GM10266 (cell line): ENCODE measurements at regions not wholly inside any gene's neighbourhood (a gene's known extent, or its start where the extent isn't known, plus 50 kb on each side); places are given as distances from the start of the nearest gene placed in this dataset.

Experiments used
- DNase-seq: peaks from one replicate; pipeline ENCODE4 v3.0.0; 2012; ENCODE audit errors: extremely low spot score
- TF ChIP-seq, protein P1 (sequence below): IDR thresholded peaks from 2 replicates; pipeline ENCODE4 v1.5.1; 2012; ENCODE audit warnings: mild to moderate bottlenecking, low read depth; ENCODE audit not compliant: control insufficient read depth, insufficient read depth; ENCODE audit errors: missing control alignments

DNA sequence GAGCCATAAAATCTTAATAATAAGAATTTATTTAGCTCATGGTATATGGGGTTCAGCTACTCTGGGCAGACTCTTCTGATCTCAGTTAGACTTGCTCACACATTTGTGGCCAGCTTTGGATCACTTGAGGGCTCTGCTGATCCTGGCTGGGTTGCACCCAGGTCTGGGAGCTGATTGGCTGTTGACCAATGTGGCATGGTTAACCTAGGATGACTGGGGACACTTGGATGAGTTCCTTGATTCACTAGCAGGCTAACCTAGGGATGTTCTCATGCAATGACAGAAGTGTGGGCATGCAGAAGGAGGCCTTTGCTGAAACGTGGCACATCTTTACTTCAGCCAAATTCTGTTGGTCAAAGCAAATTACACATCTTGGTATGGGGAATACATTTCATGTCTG lies 569.5 kb downstream of the UTRN start:
- no peak for DNase-seq
- TF ChIP-seq, protein P1, sequence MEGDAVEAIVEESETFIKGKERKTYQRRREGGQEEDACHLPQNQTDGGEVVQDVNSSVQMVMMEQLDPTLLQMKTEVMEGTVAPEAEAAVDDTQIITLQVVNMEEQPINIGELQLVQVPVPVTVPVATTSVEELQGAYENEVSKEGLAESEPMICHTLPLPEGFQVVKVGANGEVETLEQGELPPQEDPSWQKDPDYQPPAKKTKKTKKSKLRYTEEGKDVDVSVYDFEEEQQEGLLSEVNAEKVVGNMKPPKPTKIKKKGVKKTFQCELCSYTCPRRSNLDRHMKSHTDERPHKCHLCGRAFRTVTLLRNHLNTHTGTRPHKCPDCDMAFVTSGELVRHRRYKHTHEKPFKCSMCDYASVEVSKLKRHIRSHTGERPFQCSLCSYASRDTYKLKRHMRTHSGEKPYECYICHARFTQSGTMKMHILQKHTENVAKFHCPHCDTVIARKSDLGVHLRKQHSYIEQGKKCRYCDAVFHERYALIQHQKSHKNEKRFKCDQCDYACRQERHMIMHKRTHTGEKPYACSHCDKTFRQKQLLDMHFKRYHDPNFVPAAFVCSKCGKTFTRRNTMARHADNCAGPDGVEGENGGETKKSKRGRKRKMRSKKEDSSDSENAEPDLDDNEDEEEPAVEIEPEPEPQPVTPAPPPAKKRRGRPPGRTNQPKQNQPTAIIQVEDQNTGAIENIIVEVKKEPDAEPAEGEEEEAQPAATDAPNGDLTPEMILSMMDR, result no peak

DNA sequence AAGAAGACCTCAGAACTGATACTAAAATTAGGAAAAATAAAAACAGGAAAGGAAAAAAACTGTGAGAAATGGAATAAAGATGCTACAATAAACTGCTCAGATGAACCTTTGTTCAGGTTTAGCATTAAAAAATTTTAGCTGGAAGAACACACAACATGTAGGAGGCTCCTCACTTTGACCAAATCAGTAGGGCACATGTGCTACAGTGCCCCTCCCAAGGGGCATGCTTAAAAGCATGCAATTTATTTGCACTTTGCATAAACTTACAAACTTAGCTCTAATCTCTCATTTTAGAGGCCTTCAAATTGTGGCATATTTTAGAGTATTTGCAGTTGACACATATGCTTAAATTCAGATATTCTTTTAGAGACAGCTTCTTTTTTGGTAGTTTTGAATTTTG lies 570.2 kb downstream of the UTRN start:
- TF ChIP-seq, protein P1, result no peak
- no peak for DNase-seq

DNA sequence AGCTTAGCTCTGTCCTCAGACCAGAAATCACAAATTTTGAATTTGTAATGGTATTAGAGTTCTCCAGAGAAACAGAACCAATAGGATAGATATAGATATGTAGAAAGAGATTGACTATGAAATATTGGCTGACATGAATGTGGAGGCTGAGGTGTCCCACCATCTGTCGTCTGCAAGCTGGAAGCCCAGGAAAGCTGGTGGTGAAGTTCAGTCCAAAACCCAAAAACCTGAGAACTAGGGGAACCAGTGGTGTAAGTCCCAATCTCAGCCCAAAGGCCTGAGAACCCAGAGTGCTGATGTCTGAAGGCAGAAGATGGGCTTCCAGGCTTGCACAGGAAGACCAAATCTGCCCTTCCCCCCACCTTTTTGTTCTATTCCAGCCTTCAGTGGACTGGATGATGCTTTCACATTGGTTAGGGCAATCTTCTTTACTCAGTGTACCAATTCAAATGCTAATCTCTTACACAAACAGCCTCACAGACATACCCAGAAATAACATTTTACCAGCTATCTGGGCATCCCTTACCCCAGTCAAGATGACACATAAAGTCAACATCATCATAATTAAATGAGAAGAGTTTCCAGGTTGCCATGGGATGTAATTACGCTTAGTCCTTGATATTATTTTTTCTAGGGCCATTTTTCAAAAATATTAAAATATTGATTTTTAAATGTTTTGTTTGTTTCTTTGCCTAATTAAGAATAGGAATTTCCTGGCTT lies 570.8 kb downstream of the UTRN start:
- no peak for DNase-seq
- TF ChIP-seq, protein P1, result no peak

DNA sequence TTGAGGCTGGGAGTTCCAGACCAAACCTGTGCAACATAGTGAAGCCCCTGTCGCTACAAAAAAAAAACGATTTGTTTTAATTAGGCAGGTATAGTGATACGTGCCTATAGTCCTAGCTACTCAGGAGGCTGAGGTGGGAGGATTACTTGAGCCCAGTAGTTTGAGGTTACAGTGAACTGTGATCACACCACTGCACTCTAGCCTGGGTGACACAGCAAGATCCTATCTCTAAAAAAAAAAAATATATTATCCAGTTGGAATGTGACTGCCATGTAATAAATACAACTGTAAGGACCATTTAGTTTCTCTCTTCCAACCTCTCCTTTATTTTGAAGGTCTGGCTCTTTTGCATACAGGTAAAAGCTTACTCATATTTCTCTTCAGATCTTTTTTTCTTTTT lies 571.5 kb downstream of the UTRN start:
- DNase-seq, result no peak
- TF ChIP-seq, protein P1, result no peak

DNA sequence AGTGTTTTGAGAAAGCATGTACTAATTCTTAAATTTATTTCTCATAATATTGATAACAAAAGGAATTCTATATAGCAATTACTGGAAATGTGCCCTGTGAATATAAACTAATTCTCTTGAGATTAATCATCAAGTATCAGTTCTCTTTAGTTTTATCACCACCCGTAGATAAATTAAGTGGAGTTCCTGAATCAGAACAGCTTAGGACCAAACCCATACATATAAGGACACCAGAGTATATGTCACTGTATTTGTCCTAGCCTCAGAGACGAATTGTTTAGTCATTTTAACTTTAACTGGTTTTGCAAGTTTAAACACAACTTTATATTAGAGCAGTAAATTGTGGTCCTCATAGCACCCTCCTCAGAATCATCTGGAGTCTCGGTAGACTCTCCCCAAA lies 572.0 kb downstream of the UTRN start:
- DNase-seq, result no peak
- TF ChIP-seq, protein P1, result no peak

DNA sequence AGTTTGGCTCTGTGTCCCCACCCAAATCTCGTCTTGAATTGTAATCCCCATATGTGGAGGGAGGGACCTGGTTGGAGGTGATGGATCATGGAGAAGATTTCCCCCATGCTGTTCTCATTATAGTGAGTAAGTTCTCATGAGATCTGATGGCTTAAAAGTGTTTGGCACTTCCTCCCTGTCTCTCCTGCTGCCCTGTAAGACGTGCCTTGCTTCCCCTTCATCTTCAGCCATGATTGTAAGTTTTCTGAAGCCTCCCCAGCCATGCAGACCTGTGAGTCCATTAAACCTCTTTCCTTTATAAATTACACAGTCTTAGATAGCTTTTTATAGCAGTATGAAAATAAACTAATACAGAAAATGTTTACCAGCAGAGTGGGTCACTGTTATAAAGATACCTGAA lies 577.6 kb downstream of the UTRN start:
- DNase-seq, result no peak
- TF ChIP-seq, protein P1, result no peak

DNA sequence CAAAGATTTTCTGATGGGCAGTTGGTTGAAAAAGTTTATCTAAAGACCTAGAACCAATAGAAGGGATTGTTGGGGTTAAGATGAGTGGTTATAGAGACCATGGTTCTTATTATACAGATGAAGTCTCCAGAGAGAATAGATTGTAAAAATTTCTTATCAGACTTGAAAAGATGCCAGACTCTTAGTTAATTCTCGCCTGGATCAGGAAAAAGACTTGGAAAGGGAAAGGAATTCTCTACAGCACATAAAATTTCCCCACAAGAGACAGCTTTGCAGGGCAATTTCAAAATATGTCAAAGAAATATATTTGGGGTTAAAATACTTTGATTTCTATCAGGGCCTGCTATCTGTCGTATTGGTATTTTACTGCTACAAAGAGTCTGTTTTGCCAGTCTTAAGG lies 582.6 kb downstream of the UTRN start:
- TF ChIP-seq, protein P1, result no peak
- DNase-seq, result no peak
